ENCODE measurements at regions not wholly inside any gene's neighbourhood (a gene's known extent, or its start where the extent isn't known, plus 50 kb on each side); places are given as distances from the start of the nearest gene placed in this dataset.

DNA sequence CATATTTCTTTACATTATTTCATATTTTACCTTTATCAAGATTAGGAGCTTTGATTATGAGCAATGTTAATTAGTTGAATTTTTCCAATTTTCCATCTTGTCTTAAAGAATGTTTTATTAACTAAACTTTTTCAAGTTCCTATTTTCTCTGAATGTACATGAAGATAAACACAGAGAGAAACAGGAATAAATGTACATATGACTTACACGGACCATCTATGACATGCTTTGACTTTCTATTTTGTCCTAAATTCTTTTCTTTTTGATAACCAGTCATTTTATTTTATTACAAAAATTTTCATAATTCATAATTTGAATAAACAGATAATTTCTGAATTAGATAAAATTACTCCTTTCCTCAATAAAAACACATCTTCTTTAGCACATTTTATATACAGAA is 1038.8 kb upstream of the ARRDC3 start:
- Histone ChIP-seq H3K9me3 (ENCODE audit: control insufficient read depth, insufficient read depth, low read depth, low read length) (no peaks in the 10 kb centered on the region), H3K9ac (ENCODE audit: insufficient read depth, low read length) (no peak overlapping the region), H4K20me1 (ENCODE audit: control insufficient read depth, extremely low read depth, insufficient read depth, low read length) (no peaks in the 10 kb centered on the region), H3K27ac (ENCODE audit: insufficient read depth, low read length) (no peak overlapping the region), H3K4me3 (replicated peaks in 1 of 4; ENCODE audit: control extremely low read depth in 1 of 4, insufficient read depth in 1 of 4, low read depth in 3 of 4, low read length in 4 of 4) (no peak overlapping the region), H3K36me3 (ENCODE audit: control insufficient read depth, insufficient read depth, low read length) (no peaks in the 10 kb centered on the region), H3K4me2 (ENCODE audit: extremely low read depth, insufficient read depth, low read length) (no peak overlapping the region), H3K4me1 (ENCODE audit: control insufficient read depth, extremely low read depth, insufficient read depth, low read length) (no peaks in the 10 kb centered on the region), H3K27me3 (ENCODE audit: control insufficient read depth, insufficient read depth, low read length) (no peaks in the 10 kb centered on the region), H2AFZ (ENCODE audit: low read length) (no peak overlapping the region), H3K79me2 (ENCODE audit: control insufficient read depth, insufficient read depth, low read length) (no peaks in the 10 kb centered on the region)
- peak; percentile 13 to 26 for DNase-seq (ENCODE audit: low read depth in 2 of 2)
- no peak for TF ChIP-seq EZH2 (IDR thresholded peaks at IDR 0.05; ENCODE audit: low read length, missing control alignments)
- TF ChIP-seq, protein P1, sequence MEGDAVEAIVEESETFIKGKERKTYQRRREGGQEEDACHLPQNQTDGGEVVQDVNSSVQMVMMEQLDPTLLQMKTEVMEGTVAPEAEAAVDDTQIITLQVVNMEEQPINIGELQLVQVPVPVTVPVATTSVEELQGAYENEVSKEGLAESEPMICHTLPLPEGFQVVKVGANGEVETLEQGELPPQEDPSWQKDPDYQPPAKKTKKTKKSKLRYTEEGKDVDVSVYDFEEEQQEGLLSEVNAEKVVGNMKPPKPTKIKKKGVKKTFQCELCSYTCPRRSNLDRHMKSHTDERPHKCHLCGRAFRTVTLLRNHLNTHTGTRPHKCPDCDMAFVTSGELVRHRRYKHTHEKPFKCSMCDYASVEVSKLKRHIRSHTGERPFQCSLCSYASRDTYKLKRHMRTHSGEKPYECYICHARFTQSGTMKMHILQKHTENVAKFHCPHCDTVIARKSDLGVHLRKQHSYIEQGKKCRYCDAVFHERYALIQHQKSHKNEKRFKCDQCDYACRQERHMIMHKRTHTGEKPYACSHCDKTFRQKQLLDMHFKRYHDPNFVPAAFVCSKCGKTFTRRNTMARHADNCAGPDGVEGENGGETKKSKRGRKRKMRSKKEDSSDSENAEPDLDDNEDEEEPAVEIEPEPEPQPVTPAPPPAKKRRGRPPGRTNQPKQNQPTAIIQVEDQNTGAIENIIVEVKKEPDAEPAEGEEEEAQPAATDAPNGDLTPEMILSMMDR (conservative IDR thresholded peaks at IDR 0.05 in 1 of 2, IDR thresholded peaks at IDR 0.05 in 1 of 2; ENCODE audit: low read depth in 1 of 2, low read length in 2 of 2) = no peak

GRCh38 chr5:92421196-92421595 is 1038.1 kb upstream of the ARRDC3 start:
- Histone ChIP-seq H3K36me3 (ENCODE audit: control insufficient read depth, insufficient read depth, low read length) (no peaks in the 10 kb centered on the region), H2AFZ (ENCODE audit: low read length) (no peak overlapping the region), H3K4me2 (ENCODE audit: extremely low read depth, insufficient read depth, low read length) (no peak overlapping the region), H4K20me1 (ENCODE audit: control insufficient read depth, extremely low read depth, insufficient read depth, low read length) (no peaks in the 10 kb centered on the region), H3K9ac (ENCODE audit: insufficient read depth, low read length) (no peak overlapping the region), H3K4me3 (replicated peaks in 1 of 4; ENCODE audit: control extremely low read depth in 1 of 4, insufficient read depth in 1 of 4, low read depth in 3 of 4, low read length in 4 of 4) (no peak overlapping the region), H3K4me1 (ENCODE audit: control insufficient read depth, extremely low read depth, insufficient read depth, low read length) (no peaks in the 10 kb centered on the region), H3K27ac (ENCODE audit: insufficient read depth, low read length) (no peak overlapping the region), H3K79me2 (ENCODE audit: control insufficient read depth, insufficient read depth, low read length) (no peaks in the 10 kb centered on the region), H3K27me3 (ENCODE audit: control insufficient read depth, insufficient read depth, low read length) (no peaks in the 10 kb centered on the region), H3K9me3 (ENCODE audit: control insufficient read depth, insufficient read depth, low read depth, low read length) (no peaks in the 10 kb centered on the region)
- DNase-seq (ENCODE audit: low read depth in 2 of 2) = no peak
- TF ChIP-seq, protein P1 (conservative IDR thresholded peaks at IDR 0.05 in 1 of 2, IDR thresholded peaks at IDR 0.05 in 1 of 2; ENCODE audit: low read depth in 1 of 2, low read length in 2 of 2) = no peak
- TF ChIP-seq EZH2 (IDR thresholded peaks at IDR 0.05; ENCODE audit: low read length, missing control alignments) = no peak

DNA sequence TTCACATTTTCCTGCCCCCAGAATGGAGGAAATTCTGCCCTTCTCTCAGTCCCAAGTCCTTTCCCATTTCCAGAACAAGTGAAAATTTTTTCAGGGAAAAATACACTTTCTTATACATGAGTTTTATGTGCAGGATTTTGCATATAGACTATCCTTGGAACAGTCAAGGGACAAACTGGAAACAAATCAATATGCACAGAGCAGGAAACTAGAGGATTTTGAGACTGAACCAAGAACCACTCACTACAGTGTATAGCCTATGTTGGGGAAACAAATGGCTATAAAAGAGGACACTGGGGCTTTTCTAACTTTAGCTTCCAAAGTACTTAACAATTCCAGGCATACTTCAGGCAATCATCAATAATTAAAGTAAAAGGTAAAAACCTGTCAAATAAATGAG is 1036.1 kb upstream of the ARRDC3 start:
- H3K9ac ChIP-seq (ENCODE audit: insufficient read depth, low read length) = no peak overlapping the region
- H3K79me2 ChIP-seq (ENCODE audit: control insufficient read depth, insufficient read depth, low read length) = no peaks in the 10 kb centered on the region
- no peak overlapping the region for H2AFZ ChIP-seq (ENCODE audit: low read length)
- H3K27ac ChIP-seq (ENCODE audit: insufficient read depth, low read length) = no peak overlapping the region
- no peaks in the 10 kb centered on the region for H3K4me1 ChIP-seq (ENCODE audit: control insufficient read depth, extremely low read depth, insufficient read depth, low read length)
- H4K20me1 ChIP-seq (ENCODE audit: control insufficient read depth, extremely low read depth, insufficient read depth, low read length) = no peaks in the 10 kb centered on the region
- H3K4me2 ChIP-seq (ENCODE audit: extremely low read depth, insufficient read depth, low read length) = no peak overlapping the region
- TF ChIP-seq, protein P1 (conservative IDR thresholded peaks at IDR 0.05 in 1 of 2, IDR thresholded peaks at IDR 0.05 in 1 of 2; ENCODE audit: low read depth in 1 of 2, low read length in 2 of 2) = no peak
- TF ChIP-seq EZH2 (IDR thresholded peaks at IDR 0.05; ENCODE audit: low read length, missing control alignments) = no peak
- no peak overlapping the region for H3K4me3 ChIP-seq (replicated peaks in 1 of 4; ENCODE audit: control extremely low read depth in 1 of 4, insufficient read depth in 1 of 4, low read depth in 3 of 4, low read length in 4 of 4)
- H3K9me3 ChIP-seq (ENCODE audit: control insufficient read depth, insufficient read depth, low read depth, low read length) = no peaks in the 10 kb centered on the region
- no peak for DNase-seq (ENCODE audit: low read depth in 2 of 2)
- H3K27me3 ChIP-seq (ENCODE audit: control insufficient read depth, insufficient read depth, low read length) = no peaks in the 10 kb centered on the region
- no peaks in the 10 kb centered on the region for H3K36me3 ChIP-seq (ENCODE audit: control insufficient read depth, insufficient read depth, low read length)

Data from fibroblast of lung (primary cell).